ENCODE measurements at regions not wholly inside any gene's neighbourhood (a gene's known extent, or its start where the extent isn't known, plus 50 kb on each side); places are given as distances from the start of the nearest gene placed in this dataset.

DNA sequence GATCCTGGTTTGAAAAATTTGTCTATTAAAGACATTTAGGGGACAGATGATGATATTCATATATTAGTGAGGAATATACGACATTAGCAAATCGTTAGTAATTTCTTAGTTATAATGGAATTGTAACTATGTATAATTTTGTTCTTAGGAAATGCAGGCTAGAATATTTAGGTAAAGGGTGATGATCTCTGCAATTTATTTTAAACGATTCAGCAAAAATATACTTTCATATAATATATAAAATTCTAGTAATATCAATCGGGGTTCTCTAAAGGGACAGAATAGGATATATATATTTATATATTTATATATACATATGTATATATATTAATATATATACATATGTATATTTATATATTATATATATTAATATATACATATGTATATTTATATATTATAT is 142.5 kb upstream of the DNAJC10 start:
- TF ChIP-seq POLR2A (IDR thresholded peaks at IDR 0.05) = no peak
- TF ChIP-seq POLR2AphosphoS5 (IDR thresholded peaks at IDR 0.05) = no peak
